ENCODE measurements at regions not wholly inside any gene's neighbourhood (a gene's known extent, or its start where the extent isn't known, plus 50 kb on each side); places are given as distances from the start of the nearest gene placed in this dataset.

DNA sequence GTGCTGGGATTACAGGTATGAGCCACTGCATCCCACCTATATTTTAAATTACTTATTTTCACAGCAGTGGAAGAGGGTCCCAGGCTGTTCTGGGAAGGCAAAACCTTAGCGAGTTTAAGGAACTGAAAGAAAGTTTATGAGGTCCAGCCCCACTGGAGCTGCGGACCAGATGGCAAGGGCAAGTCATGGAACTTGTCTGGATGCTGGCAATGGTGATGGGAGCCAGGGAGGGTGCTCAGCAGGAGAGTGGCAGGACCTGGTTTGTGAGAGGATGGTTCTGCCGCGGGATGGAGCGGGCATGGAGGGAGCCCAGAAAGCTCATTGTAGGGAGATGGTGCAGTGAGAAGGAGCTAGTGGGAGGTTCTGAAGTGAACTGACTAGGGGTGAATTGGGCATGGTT lies 50.6 kb upstream of the SLC45A1 start:
- no peak overlapping the region for H3K27ac ChIP-seq (ENCODE audit: poor library complexity, severe bottlenecking)
- ATAC-seq (ENCODE audit: low read depth): no peak

DNA sequence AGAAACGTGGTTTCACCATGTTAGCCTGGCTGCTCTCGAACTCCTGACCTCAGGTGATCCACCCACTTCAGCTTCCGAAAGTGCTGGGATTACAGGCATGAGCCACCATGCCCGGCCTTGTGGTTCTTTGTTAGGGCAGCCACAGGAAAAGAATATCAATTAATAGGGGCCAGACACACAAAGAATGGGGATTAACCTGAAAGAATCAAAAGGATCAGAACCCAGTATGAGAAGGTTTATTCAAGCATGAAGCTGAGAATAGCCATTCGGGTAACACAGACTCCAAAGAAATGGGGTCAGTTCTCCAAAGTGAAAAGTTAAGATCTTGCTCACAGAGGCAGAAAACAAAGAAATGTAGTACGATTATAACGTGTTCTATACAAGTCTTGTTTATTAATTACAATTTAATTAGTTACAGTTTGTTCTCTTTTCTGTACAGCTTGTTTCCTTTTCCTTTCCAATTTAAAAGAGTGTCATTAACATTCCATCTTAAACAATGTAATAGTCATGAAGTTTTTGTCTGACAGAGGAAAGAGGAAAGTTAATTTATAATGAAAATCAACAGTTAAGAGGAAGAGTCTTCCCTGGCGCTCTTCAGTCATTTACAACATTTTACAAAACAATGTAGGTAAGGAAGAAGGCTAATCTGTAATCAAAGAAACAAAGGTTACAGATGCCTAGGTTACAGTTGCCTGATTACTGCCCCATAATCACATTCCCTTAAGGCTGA lies 51.3 kb upstream of the SLC45A1 start:
- Histone ChIP-seq H3K27ac (ENCODE audit: poor library complexity, severe bottlenecking) (no peak overlapping the region), H3K4me1 (ENCODE audit: insufficient read depth, poor library complexity, severe bottlenecking) (no peaks in the 10 kb centered on the region), H3K9me3 (ENCODE audit: severe bottlenecking) (no peaks in the 10 kb centered on the region), H3K36me3 (ENCODE audit: low read depth) (no peaks in the 10 kb centered on the region), H3K4me3 (ENCODE audit: severe bottlenecking) (no peak overlapping the region), H3K27me3 (ENCODE audit: insufficient read depth, poor library complexity, severe bottlenecking) (no peaks in the 10 kb centered on the region)
- TF ChIP-seq, protein P1, sequence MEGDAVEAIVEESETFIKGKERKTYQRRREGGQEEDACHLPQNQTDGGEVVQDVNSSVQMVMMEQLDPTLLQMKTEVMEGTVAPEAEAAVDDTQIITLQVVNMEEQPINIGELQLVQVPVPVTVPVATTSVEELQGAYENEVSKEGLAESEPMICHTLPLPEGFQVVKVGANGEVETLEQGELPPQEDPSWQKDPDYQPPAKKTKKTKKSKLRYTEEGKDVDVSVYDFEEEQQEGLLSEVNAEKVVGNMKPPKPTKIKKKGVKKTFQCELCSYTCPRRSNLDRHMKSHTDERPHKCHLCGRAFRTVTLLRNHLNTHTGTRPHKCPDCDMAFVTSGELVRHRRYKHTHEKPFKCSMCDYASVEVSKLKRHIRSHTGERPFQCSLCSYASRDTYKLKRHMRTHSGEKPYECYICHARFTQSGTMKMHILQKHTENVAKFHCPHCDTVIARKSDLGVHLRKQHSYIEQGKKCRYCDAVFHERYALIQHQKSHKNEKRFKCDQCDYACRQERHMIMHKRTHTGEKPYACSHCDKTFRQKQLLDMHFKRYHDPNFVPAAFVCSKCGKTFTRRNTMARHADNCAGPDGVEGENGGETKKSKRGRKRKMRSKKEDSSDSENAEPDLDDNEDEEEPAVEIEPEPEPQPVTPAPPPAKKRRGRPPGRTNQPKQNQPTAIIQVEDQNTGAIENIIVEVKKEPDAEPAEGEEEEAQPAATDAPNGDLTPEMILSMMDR (IDR thresholded peaks at IDR 0.05; ENCODE audit: poor library complexity, severe bottlenecking): no peak
- no peak for ATAC-seq (ENCODE audit: low read depth)
- no peak for DNase-seq (ENCODE audit: low spot score)

More for the DNA sequence above, 50.6 kb upstream of the SLC45A1 start:
- Histone ChIP-seq H3K4me1 (ENCODE audit: insufficient read depth, poor library complexity, severe bottlenecking) (no peaks in the 10 kb centered on the region), H3K9me3 (ENCODE audit: severe bottlenecking) (no peaks in the 10 kb centered on the region), H3K36me3 (ENCODE audit: low read depth) (no peaks in the 10 kb centered on the region), H3K27me3 (ENCODE audit: insufficient read depth, poor library complexity, severe bottlenecking) (no peaks in the 10 kb centered on the region), H3K4me3 (ENCODE audit: severe bottlenecking) (no peak overlapping the region)
- TF ChIP-seq, protein P1 (IDR thresholded peaks at IDR 0.05; ENCODE audit: poor library complexity, severe bottlenecking): no peak
- no peak for DNase-seq (ENCODE audit: low spot score)

DNA sequence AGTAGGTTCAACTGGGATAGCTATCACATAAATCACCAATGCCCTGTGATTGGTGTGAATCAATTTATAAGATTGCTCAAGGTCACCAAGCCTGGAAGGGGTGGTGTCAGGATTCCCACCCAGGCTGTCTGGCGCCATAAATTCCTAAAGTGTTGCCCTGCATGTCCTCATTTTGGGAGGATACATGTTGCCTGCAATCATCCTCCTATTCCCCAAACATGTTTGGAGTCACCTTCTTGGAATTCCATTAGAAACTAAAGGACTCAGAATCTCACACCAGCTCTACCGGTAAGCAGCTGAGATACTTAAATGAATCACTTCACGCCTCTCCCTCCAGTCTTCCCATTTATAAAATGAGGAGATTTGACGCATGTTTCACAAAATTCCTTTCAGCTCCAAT lies 54.1 kb upstream of the SLC45A1 start:
- Histone ChIP-seq H3K9me3 (ENCODE audit: severe bottlenecking) (no peaks in the 10 kb centered on the region), H3K4me3 (ENCODE audit: severe bottlenecking) (no peak overlapping the region), H3K27me3 (ENCODE audit: insufficient read depth, poor library complexity, severe bottlenecking) (no peaks in the 10 kb centered on the region), H3K27ac (ENCODE audit: poor library complexity, severe bottlenecking) (no peak overlapping the region), H3K36me3 (ENCODE audit: low read depth) (no peaks in the 10 kb centered on the region), H3K4me1 (ENCODE audit: insufficient read depth, poor library complexity, severe bottlenecking) (peaks cover 11% of the 10 kb centered on the region)
- TF ChIP-seq, protein P1 (IDR thresholded peaks at IDR 0.05; ENCODE audit: poor library complexity, severe bottlenecking): no peak
- DNase-seq (ENCODE audit: low spot score) (no peak), ATAC-seq (ENCODE audit: low read depth) (no peak)

DNA sequence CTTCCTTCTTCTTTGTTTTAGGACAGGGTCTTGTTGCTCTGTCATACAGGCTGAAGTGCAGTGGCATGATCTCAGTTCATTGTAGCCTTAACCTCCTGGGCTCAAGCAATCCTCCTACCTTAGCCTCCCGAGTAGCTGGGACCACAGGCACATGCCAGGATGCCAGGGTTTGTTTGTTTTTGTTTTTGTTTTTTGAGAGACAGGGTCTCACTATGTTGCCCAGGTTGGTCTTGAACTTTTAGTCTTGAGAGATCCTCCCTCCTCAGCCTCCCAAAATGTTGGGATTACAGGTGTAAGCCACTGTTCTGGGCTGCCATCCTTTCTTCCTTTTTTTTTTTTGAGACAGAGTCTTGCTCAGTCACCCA lies 56.5 kb upstream of the SLC45A1 start:
- Histone ChIP-seq H3K9me3 (ENCODE audit: severe bottlenecking) (no peaks in the 10 kb centered on the region), H3K27ac (ENCODE audit: poor library complexity, severe bottlenecking) (no peak overlapping the region), H3K27me3 (ENCODE audit: insufficient read depth, poor library complexity, severe bottlenecking) (no peaks in the 10 kb centered on the region), H3K4me1 (ENCODE audit: insufficient read depth, poor library complexity, severe bottlenecking) (peaks cover 25% of the 10 kb centered on the region), H3K4me3 (ENCODE audit: severe bottlenecking) (no peak overlapping the region), H3K36me3 (ENCODE audit: low read depth) (no peaks in the 10 kb centered on the region)
- DNase-seq (ENCODE audit: low spot score) (no peak), ATAC-seq (ENCODE audit: low read depth) (no peak)
- TF ChIP-seq, protein P1 (IDR thresholded peaks at IDR 0.05; ENCODE audit: poor library complexity, severe bottlenecking): no peak

All from RWPE2 (cell line).